CD4-positive, alpha-beta T cell treated with Interleukin-4 for 4 hours (primary cell): ENCODE measurements at regions not wholly inside any gene's neighbourhood (a gene's known extent, or its start where the extent isn't known, plus 50 kb on each side); places are given as distances from the start of the nearest gene placed in this dataset.

ENCODE experiments used
- DNase-seq: peaks from one replicate; pipeline ENCODE4 v3.0.0-alpha.2; 2020

DNA sequence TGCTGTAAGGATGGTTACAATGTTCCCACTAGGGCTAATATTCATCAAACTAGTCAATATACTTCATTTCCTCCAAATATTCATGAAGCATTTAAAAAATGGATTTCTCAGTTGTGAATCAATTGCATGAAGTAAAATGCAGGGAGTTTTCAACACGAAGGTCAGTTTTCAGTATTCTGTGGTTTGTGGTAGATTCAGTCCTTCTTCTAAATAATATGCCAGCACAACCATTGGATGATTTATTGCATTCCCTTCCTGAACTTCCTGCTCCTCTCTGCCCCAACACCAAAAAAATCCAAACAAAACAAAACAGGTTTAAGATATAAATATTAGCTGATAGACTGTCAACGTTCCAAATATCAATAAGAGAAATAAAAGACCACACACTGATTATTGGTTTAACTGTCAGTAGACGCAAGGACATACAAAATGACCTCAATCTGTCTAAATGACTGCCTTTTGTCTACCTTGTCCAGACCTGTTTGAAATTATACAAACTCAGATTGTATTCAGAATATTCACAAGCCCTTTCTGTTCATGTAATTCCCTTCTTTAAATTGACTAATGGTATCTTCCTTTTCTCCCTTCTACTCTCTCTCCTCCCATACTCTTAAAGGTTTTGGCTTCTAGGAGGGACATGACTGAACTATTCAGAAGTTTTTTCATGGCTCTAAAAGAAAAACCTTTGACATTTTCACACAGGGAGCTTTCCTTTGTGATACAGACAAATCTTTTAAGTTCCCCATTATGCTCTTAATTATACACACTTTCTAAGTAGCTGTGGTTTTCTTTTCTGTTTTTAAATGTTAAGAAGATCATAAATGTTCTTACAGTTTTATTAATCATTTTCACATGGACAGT lies 92.6 kb upstream of the STT3B start:
- DNase-seq: no peak

DNA sequence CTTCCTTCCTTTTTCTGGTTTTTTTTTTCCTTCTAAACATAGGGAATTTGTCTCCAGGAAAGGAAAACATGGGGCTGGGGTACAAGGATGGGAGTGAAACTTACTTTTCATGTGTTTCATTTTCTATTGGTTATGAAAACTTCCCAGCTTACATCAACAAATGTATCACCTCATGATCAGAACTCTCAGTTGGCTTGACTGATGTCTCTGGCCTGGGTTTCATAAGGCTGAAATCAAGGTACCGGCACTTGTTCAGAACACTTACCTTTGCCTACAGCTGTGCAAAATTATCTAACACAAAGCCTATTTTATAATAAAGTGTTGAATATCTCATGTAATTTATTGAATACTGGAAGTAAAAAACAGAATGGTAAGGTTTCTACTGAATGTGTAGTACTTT lies 91.8 kb upstream of the STT3B start:
- no peak for DNase-seq

DNA sequence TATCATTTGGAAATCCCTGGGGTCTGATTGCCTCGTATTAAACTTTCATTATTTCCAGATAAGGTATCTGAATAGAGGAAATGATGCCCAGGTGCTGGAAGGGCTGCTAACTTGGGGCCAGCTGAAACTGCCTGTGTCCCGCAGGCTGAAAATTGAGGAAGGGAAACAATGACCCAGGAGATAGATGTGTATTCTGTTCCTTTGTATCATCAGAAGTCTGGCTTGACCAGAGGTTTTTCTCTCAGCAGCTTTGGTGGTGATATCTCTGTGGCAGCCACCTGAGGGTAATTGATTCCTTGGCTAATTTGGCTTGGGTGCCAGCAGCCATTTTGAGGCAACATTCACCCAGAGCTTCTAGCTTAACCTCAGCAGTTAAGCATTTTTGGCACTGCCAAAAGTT lies 90.0 kb upstream of the STT3B start:
- no peak for DNase-seq

DNA sequence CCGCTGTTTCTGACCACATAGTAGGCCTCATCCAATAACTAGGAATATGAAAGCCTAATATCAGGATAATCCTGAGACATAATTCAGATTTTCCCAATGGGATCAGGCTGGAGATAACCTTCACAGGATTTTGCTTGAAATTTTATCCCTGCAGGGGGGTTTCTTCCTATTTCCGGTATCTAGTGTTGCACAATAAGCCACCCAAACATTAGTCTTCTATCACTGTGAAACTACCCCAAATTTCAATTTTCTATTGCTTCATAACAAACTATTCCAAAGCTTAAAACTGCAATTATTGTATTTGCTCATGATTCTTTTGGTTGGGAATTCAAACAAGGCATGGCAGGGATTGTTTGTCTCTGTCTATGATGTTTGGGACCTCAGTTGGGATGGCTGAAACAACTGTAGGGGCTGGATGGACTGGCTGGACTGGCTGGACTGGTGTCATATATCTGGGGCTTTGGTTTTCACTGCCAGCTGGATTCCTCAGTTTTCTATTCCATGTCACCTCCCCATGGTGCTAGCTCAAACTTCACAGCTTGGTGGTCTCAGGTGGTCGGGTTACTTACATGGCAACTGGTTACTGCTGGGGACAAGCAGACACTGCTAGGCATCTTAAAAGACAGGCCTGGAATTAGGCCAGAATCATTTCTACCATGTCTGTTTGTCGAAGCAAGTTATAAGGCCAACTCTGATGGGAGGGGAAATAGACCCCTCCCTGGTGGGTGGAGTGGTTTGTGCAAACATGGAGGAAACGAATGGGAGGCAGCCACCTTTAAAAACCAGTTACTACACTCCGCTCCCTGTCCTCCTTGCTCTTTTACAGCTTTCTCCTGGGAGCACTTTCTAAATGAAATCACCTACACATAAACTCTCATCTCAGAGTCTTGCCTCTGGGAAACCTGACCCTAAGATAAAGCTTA lies 88.2 kb upstream of the STT3B start:
- no peak for DNase-seq

DNA sequence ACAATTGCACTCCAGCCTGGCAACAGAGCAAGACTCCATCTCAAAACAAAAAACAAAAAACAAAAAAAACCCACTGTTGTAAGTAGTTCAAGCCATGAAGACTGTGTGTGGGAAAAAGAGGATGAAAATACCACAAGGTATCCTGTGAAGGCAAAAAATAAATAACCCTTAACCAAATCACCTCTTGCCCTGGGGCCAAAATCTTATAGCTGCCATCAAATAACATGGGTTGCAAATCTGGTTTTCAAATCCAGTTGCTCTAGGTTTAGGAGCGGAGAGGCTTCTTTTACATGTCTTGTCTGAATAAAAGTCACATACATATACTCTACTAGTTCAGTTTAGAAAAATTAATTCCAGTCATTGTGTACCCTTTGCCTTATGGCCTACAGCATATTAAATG lies 87.0 kb upstream of the STT3B start:
- no peak for DNase-seq

DNA sequence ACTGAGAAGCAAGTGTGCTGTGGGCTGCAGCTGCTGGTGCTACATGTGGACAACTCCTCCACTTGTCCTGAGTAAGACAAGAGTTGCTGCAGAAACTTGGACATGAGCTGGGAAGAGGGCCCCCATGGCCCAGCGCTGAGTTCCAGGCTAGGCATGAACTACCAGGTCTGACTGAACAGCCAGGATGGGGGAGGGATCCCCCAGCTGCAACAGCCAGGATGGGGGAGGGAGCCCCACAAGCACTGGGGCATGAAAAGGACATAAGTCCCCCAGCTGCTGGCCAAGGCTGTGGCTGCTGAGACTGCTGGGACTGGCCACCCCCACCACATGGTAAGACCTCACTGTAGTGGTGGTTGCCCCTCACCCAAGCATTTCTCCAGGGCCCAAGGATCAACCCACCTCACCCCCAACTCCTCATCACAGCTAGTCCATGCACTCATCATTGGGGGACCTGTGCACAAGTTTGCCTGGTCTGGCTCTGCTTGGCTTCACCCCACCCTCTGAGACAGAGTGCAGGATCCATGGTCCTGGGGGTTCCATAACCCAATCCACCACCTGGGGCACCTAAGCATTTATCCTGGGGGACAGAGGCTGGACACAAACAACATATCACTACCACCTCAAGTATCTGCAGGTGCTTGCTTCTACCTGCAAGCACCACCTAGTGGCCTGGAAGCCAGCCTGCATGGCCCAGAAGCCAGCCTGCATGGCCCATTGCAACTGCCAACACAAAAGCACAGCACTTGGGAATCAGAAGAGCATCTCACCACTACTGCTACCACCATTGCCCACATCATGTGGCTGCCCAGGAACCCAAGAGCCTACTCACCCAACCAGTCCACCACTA lies 84.5 kb upstream of the STT3B start:
- peak; percentile 23 for DNase-seq

DNA sequence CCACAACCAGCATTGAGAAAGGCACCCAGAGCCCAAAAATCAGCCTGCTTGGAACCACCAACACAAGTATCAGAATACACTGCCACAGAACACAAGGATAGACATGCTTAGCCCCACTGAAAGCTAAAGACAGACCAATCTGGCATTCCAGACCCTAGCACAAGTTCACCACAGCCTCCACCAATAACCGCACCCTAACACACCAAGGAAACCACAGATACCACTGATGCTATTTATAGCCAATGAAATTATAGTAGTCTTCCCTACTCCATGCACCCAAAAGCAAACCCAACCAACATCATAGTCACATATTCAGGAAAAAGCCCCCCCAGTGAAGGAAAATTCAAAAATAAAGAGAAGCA lies 83.9 kb upstream of the STT3B start:
- no peak for DNase-seq

DNA sequence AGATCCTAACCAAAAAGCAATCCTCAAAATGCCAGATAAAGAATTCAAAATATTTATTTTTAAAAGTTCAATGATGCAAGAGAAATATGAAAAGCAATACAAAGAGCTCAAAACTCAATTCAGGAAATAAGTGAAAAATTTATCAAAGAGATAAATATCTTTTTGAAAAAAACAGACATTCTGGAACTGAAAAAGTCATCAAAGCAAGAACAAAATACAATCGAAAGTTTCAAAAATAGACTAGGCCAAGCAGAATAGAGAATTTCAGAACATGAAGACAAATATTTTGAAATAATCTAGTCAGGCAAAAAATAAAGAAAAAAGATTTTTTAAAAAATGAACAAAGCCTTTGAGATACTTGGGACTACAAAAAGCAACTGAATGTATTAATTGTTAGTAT lies 83.4 kb upstream of the STT3B start:
- no peak for DNase-seq

DNA sequence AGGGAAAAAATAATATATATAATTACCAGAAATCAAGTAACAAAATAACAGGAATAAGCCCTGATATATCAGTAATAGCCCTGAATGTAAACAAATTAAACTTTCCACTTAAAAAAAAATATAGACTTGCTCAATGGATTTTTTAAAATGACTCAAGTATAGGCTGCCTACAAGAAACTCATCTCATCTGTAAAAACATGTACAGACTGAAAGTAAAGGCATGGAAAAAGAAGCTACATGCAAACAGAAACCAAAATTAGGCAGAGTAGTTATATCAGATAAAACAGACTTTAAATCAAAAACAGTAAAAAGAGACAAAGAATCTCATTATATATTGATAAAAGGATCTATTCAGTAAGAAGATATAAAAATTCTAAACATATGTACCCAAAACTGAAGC lies 82.4 kb upstream of the STT3B start:
- no peak for DNase-seq

DNA sequence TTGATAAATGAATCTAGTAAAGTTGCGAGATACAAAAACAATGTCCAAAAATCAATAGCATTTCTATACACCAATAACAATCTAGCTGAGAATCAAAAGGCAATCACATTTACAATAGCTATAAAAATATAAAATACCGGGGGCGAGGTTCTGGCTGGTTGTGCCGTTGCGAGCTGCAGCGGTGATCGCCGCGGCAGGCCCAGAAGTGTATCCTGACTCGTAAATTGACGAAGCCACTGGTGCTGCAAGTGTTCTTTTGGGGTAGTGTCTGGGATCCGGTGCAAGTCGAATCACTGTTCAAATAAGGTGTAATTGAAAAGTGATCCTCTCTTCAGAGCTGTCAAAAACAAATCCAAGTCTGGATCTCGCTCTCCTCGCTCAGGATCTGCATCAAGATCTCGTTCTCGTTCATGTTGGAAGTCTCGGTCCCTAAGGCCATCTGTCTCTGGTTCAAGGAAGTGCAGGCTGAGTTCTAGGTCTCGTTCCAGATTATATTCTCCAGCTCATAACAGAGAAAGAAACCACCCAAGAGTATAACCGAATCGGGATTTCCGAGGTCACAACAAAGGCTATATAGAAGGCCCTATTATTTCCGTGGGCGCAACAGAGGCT lies 80.1 kb upstream of the STT3B start:
- DNase-seq: no peak

DNA sequence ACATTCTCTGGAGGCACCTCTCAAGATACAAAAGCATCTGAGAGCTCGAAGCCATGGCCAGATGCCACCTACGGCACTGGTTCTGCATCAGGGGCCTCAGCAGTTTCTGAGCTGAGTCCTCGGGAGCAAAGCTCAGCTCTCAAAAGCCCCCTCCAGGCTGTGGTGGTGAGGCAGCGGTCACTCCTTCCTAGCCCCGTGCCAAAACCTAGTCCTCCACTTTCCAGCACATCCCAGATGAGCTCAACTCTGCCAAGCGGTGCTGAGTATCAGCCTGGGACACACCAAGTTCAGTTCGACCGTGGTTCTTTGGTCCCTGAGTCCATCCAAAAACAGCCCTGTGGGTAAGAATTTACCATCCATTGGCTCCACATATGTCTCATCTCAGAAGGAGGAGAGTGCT lies 79.3 kb upstream of the STT3B start:
- DNase-seq: no peak

DNA sequence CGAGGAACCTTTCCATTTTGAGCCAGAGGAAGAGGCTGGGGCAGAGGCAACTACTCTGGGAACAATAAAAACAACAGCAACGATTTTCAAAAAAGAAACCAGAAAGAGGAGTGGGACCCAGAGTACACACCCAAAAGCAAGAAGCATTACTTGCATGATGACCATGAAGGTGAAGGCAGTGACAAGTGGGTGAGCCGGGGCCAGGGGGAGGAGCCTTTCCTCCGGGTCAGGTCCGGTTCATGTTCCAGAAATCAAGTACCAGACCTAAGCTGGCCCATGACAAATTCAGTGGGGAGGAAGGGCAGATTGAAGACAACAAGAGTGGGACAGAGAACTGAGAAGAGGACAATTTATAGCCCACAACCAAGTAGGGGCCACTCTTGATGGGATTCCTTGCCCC lies 77.2 kb upstream of the STT3B start:
- no peak for DNase-seq

DNA sequence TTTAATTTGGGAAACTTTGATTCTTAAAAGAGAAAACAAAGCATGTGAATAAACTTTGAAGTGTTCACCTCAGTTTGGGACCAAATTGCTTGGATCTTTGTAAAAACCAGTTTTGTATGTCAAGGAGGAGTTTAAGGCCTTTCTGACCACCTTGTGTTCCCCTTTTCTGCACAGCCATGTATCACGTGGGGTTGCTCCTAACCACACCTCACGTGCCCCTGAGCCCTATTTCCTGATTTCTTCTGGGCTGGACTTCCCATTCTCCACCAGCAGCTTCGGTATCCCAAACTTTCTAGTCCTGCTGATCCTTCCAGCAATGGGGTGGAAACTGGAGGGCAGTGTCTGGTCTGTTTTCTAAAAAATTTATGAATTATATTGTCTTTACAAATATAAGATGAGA lies 76.4 kb upstream of the STT3B start:
- DNase-seq: no peak

DNA sequence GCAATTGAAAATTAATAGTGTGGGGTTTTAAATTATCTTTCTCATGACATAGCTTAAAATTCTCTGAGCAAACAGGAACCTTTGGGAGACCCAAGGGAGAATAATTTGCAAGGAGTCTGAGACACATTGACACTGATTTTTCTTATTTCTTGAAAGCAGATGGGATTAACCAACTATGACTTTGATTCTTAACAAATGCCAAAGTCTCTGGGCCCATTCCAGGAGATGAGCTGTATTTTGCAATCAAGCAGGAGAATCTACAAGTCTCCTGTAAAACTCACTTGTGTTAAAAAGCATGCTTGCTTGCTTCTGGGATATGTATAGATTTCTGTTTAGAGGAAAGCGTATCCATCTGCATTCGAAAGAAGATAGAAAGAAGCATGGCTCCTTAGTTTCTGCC lies 71.3 kb upstream of the STT3B start:
- DNase-seq: no peak

DNA sequence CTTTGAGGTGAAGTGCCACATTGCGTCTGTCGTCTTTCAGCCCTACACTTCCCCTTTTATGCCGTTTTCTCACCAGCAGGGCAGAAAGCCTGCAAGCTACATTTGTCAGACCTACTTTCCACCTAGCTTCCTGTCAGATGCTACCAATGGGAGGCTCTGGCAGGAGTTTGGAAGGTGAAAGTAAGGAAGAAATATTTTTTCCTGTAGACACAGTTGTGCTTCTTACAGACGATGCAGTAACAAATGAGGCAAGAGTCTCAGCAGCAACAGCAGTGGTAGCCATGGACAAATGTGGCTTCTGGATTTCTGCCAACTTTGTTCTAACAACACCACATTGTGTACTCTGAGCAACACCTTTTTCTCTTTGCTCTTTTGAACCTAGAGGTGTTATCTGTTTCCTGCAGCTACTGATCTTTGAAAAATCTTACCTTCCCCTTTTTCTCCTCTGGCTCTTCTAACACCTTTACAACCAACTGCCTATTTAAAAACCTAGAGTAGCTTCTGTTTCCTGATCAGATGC lies 70.6 kb upstream of the STT3B start:
- peak; percentile 81 for DNase-seq

DNA sequence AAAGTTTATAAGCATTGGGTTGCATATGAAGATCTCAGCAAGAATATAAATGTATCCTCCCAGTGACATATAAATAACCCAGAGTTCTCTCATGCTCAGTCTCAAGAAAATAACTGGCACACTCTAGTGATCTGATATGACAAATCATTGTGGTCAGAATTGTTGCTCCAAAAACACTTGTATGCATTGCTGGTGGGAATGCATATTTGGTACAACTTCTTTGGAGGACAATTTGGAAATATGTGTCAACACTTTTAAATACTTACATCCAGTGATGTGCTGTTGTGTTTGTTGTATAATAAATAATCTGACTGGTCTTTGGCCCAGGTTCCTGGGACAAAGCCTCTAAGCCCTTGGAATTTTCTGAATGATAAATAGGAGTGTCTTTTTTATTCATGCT lies 66.7 kb upstream of the STT3B start:
- peak; percentile 3 for DNase-seq

DNA sequence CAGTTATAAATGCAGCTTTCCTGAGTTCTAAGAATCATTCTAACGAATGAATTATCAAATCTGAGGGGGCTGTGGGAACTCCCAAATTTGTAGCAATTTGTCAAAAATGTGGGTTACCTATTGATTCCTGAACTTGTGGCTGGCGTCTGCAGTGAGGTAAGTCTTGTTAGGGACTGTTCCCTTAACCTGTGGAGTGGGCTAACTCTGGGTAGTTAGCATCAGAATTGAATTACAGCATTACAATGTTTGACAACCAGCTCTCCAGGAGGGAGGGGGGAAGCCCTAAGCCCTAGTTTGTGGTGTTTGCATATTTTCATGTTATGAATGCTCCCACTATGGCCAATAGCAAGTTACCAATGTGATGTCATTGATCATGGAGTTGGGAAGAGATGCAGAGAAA lies 65.9 kb upstream of the STT3B start:
- DNase-seq: no peak

DNA sequence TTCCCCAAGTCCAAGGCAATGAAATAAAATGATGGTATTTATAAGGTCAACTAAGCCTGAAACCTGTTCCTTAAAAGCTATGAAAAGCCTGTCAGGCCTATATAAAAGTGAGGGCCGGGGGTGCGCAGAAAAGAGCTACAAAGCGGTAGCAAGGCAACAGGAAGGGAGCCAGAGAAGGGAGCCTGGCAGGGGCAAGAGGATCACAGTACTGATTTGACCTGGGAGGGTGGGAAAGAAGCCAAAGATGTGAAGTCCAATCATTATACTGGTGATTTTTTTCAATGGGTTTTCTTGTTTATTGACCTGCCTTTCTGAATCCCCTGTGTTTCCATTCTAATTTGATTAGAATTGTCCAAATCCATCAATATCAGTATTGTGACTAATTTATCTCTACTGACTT lies 64.3 kb upstream of the STT3B start:
- DNase-seq: no peak

DNA sequence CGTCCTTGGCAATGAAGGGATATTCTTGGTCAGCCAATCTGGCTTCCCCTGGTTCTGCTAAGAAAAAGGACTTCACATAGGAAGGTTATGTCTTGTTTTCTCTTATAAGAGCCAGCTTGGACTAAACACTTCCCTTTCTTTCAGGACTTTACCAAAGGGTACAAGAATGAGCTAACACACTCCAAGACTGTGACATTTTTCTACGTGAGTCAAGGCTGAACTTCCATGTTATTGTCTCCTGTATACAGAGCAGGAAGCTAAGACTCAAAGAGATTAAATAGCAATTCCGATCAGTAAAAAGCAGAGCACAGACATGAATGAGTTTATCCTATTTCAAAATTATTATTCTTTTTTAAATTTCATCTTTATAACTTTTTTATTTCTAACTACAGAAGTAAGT lies 63.3 kb upstream of the STT3B start:
- DNase-seq: no peak

DNA sequence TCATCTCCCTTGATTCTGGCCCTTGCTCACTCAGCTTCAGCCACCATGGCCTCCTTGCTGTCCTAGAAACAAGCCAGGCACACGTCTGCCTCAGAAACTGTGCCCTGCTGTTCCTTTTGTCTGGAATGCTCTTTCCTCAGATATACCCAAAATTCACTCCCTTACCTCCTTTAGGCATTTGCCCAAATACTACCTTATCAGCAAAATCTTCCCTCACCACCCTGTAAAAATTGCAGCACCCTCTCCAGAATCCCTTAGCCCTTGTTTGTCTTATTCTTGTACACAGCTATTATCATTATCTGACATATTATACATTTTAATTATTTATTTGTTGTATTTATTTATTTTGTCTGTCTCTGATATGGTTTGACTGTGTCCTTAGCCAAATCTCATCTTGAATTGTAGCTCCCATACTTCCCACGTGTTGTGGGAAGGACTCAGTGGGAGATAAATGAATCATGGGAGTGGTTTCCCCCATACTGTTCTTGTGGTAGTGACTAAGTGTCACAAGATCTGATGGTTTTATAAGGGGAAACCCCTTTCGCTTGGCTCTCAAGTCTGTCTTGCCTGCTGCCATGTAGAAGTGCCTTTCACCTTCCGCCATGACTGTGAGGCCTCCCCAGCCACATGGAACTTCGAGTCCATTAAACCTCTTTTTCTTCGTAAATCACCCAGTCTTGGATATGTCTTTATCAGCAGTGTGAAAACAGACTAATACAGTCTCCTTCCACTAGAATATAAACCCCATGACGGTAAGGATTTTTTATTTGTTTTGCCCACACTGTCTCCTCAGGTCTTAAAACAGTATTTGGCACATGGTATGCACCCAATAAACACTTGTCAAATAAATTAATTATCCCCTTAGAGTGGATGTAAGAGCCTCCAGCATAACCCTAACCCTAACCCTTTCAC lies 60.0 kb upstream of the STT3B start:
- peak; percentile 34 for DNase-seq

DNA sequence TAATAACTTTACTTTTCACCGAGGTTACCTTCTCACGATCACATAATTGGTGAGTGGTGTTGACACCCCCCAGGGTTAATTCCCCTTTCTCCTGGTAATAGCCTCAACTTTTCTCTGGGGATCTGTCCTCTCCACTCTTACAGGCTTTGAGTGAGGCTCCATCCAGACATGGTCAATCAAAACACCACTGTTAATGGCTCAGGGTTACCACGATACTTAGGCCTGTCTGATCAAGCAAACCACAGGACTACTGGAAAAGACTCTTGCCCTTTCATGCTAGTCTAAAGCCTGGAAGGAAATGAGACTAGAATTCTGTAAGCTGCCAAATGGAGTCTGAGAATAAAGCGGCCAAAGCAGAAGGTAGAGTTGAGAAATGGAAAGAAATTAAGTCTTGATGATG lies 56.5 kb upstream of the STT3B start:
- no peak for DNase-seq

DNA sequence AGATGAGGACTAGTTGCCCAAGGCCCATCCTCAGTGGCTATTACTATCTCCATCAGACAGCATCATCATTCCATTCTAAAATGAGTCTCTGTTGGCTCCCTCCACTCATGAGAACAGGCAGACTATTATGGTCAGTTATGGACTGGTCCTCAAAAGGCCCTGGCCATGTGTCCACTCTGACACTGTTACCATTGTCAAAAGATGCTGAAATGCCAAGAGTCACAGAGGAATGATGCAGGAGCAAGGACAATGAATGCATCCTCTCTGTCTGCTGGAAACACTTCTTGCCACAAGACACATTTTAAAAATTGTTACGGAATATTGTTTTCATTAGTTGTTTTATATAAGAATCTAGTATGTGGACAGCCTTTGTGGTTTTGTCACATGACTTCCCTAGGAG lies 53.3 kb upstream of the STT3B start:
- DNase-seq: no peak
